Neural cell (in vitro differentiated cells): ENCODE measurements at regions not wholly inside any gene's neighbourhood (a gene's known extent, or its start where the extent isn't known, plus 50 kb on each side); places are given as distances from the start of the nearest gene placed in this dataset.

Source experiments
- CTCF ChIP-seq: fragments of 450-650 bp; IDR thresholded peaks from 2 replicates; pipeline ENCODE4 v1.5.1; 2014; ENCODE audit warnings: antibody characterized with exemption, mild to moderate bottlenecking, moderate library complexity; ENCODE audit not compliant: poor library complexity, severe bottlenecking
- EZH2 ChIP-seq: fragments of 200-600, 300-800 bp; shearing (Covaris generic), sonication (generic); IDR thresholded peaks from 2 replicates; pipeline ENCODE4 v1.6.1; 2014; ENCODE audit warnings: antibody characterized with exemption, low read length, borderline replicate concordance, mild to moderate bottlenecking; ENCODE audit not compliant: insufficient read depth, poor library complexity, severe bottlenecking
- MXI1 ChIP-seq: fragments of 450-650 bp; conservative IDR thresholded peaks from 2 replicates; pipeline ENCODE4 v1.6.1; 2014; ENCODE audit warnings: antibody characterized with exemption, mild to moderate bottlenecking; ENCODE audit not compliant: poor library complexity, severe bottlenecking
- POLR2AphosphoS5 ChIP-seq: IDR thresholded peaks from 2 replicates; pipeline ENCODE4 v1.6.1; 2012
- REST ChIP-seq: IDR thresholded peaks from 2 replicates; pipeline ENCODE4 v1.6.1; 2012; ENCODE audit warnings: borderline replicate concordance

- TF ChIP-seq CTCF, result no peak
- no peak for TF ChIP-seq POLR2AphosphoS5
- no peak for TF ChIP-seq REST
- TF ChIP-seq MXI1, result no peak
- TF ChIP-seq EZH2, result no peak
These were observed 376.0 kb upstream of the IRX2 start for GRCh38 chr5:3127423-3127911.
